ENCODE measurements at regions not wholly inside any gene's neighbourhood (a gene's known extent, or its start where the extent isn't known, plus 50 kb on each side); places are given as distances from the start of the nearest gene placed in this dataset.
"Not testable (repeated sequence)": the region's sequence is repeated elsewhere in the genome, so short reads cannot be mapped to it uniquely, and the experiment has no call there.

DNA sequence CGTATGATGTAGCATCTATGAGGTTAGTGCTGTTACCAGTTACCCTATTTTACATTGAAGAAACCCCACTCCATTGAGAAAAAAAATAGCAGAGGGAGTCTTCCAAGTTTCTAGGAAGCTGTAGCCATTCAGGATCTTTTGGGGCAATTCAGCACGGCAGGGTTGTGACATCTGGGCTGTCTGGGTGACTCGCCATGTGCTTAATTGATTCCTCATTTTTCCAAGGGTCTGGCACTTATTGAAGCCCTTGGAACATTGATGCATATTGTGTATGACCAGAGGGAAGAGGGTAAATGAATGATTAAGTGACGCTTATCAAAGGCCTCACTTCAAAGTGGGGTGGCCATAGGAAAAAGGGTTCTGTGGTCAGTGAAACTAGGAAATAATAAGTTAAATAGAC lies 248.7 kb downstream of the ARHGAP12 start:
- no peak for DNase-seq

DNA sequence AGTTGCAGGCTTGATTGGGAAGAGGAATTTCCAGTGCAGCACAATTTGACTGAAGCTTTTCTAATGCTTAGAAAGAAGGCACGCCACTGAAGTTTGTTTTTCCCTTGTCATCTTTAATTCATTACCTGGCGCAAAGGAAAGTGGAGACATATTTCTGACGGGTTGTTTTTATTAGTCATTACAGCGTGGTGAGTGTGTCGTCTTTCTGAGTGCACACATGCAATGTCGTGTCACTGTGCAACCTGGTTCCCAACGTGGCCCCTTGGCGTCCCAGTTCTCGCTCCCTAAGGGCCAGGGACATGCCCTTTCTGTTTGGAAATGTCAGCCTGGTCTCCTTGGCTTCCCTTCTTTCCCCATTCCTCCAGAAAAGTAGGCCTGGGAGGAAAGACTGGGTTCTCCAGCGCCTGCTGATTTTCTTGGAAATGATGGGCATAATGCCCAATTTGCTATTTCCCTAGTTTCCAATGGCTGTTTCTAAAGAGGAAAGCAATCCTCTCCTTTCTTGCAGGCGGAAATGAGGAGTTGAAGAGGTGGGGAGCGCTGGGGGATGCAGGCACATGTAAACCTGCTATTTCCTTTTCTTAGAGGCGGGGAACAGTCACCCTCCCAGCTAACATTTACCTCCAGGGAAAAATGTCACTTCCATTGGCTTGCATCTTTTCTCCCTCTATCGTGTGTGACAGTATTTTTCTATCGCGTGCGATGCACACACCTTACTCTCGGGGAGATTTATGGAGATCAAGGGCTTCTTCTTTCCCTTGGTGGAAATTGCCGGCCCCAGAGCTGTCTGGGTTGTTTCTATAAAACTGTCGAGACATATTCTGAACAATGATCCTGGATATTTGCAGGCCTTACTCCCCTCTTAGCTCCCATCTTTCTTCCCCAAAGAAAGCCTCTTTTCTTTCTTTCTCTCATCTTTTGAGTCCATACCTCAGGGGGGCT lies 249.8 kb downstream of the ARHGAP12 start:
- DNase-seq, result no peak

DNA sequence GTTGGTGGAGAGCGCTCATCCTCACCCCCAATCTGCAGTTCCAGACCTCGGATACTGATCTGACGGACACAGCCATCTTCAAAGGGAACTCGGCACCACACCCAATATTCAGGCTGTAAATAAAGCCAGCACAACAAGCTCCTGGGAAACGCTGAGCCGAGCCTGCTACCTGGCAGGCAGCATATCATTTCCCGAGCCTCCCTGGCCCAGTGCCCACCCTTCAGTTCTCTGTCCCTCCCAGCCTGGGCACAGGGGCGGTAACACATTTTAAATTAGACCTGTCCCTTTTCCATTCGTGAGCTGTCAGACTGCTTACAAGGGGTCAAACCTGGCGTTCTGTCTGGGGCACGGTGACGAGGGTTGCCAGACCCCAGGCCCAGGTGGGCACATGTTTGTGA lies 250.5 kb downstream of the ARHGAP12 start:
- DNase-seq, result no peak

DNA sequence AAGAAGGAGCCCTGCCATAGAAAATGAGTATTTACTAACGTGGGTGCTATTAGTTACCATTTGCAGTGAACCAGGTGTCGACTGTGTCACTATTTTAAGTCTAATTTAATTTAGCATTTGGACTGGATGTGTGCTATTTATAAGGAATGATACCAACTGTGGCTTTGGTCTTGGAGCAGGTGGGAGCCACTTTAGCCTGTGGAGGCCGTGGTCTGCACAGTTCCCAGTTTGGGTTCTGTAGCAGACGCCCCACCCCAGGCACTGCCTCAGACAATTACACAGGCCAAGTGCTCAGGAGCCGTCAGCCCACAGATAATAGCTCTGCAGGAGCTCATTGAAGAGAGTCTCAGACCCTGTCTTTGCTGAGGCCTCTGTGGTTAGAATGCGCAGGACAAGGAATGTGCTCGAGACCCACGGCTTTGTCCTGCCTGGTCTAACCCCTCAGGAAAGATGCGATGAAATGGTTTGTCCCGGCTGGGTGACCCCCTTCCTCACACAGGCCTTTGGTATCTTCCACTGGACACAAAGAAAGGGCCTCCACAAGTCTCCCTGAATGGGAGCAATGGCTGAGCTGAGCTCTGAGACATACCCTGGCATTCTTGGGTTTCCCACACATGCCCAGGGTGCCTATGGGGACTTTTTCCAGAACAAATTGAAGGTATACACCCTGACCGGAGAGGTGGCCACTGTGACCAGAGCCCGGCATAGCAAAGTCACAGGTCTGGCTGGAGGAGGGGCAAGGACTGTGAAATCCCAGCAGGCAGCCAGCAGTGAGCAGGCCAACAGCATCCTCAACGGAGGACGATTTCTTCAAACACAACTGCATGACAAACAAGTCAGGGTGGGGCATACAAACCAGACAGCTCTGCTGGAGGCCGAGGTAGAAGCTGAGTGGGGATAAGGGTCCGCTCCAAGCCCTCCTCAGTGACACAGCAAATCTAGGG lies 251.2 kb downstream of the ARHGAP12 start:
- DNase-seq, result no peak

DNA sequence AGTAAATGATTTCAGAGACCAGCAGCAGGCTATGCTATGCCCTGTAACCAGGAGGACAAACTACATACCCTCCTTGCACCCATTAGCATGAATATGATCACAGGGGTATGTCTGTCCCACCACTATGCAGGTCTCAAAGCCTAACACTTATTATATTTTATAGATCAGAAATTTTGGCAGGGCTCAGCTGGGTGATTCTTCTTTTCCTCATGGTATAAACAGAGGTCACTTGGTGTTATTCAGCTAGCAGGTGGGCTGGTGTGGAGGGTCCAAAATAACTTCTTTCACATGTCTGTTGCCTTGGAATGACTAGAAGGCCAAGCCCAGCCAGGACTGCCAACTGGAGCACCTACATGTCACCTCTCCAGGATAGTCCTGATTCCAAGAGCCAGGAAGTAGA lies 252.9 kb downstream of the ARHGAP12 start:
- no peak for DNase-seq

DNA sequence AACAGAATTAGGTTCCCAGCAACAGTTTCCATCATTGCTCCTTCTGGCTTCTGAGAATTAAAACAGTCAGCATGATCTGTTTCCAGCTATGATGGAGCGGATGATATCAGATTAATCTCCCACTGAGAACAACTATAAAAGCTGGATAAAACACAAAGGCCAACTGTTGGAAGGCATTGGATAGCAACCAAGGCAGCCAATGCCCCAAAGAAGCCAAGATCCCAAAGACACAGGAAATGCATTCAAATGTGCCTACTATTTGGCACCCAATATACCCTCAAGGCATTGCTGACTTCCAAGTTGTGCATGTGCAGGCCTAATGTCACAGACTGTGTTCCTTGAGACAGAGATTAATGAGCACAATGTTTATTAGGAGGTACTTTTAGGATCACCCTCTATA lies 259.3 kb downstream of the ARHGAP12 start:
- DNase-seq, result no peak

DNA sequence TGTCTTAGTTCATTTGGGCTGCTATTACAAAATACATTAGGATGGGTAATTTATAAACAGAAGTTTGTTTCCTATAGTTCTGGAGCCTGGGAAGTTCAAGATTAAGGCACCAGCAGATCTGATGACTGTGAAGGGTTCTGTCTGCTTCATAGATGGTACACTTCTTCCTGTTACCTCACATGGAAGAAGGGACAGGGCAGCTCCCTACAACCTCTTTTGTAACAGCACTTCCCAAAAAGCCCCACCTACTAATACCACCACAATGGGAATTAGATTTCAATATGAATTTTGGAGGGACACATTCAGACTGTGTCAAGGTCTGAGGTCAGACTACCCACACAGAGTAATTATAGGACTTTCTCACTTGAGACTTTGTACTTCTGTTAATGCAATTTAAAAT lies 260.3 kb downstream of the ARHGAP12 start:
- DNase-seq, result no peak

DNA sequence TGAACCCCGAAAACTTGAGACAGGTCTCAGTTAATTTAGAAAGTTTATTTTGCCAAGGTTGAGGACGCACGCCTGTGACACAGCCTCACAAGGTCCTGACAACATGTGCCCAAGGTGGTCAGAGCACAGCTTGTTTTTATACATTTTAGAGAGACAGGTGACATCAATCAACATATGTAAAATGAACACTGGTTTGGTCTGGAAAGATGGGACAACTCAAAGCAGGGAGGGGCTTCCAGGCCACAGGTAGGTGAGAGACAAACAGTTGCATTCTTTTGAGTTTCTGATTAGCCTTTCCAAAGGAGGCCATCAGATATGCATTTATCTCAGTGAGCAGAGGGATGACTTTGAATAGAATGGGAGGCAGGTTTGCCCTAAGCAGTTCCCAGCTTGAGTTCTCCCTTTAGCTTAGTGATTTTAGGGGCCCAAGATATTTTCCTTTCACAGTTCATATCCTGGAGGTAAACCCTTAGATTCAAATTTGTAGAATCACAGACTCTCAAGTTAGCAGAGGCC lies 262.8 kb downstream of the ARHGAP12 start:
- DNase-seq, result not testable (repeated sequence)

DNA sequence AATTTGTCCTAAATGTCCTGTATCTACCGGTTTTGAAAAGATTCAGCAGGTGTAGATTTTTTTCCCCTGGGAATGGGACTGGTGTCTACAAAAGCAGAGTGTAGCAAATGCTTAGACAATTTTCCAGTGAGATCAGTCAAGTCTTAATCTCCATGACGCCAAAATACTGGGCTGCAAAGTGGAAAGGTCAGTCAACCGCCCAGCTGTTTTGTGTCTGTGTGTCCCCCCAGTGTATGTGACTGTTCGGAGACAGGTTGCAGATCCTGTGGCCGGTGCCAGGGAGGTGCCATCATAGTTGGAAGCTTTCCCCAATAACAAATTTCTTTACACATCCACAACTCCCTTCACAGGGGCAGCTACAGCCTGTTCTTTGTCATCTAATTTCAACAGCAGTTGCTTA lies 263.8 kb downstream of the ARHGAP12 start:
- DNase-seq, result peak; percentile 64

DNA sequence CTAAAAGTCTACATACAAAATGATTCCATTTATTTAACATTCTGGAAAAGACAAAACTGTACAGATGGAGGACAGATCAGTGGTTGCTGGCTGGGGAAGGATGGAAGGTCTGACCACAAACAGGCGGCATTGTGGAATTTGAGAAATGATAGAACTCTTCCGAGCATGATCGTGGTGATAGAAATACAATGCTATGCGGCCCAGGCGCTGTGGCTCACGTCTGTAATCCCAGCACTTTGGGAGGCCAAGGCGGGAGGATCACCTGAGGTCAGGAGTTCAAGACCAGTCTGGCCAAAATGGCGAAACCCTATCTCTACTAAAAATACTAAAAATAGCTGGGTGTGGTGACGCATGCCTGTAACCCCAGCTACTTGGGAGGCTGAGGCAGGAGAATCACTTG lies 264.6 kb downstream of the ARHGAP12 start:
- not testable (repeated sequence) for DNase-seq

DNA sequence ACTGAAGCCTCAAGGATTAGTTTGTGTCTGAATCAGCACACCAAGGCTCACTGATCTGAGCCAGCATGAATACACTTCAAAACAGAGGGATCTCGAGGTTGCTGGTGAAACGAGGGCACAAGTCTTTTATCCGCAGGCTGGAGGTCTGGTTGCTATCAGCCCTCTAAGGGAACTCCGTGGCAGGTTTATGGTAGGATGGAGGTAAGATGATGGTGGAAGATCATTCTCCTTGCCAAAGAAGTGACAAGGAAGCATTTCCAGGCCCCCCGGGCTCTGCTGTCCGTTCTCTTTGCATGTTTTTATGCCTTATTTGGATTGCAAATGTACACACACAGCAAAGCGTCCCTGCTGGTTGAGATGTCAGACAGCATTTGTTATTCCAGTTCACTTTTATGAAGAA lies 268.3 kb downstream of the ARHGAP12 start:
- no peak for DNase-seq

DNA sequence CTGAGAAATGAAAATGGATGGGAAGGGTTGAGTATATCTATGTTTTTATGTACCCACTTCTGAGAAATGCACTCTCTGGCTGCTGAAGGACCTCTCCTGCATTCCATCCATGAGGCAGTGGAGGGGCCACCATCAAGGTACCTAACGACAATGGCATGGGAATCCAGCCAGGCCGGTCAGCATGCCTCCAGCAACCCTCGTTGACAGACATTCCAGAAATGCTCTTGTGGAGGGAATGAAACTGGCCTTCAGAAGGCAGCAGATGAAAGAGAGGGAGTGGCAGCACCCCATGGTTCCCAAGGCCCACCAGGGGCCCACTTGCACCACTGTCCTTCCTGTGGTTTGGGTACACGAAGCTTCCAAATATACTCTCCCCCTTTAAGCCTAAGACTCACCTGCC lies 269.0 kb downstream of the ARHGAP12 start:
- DNase-seq, result no peak

DNA sequence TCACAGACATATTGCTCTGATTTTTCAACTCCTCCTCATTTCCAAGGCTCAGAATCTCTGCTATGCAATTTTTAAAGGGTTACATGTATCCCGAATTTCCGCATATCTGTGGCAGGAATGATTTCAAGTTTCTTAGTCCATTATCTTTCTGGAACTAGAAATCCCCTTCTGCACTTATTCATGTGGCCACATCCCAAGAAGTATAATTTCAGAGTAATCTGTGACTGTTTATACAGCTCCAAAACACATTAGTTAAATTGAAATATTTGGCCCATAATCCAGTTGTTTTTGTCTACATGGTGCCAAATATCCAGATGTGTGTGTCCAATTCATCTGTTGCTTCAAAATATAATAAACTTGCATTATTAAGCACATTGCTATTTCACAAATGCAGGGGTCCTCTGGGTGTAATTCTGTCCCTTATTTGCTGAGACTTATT lies 271.2 kb downstream of the ARHGAP12 start:
- DNase-seq, result no peak

DNA sequence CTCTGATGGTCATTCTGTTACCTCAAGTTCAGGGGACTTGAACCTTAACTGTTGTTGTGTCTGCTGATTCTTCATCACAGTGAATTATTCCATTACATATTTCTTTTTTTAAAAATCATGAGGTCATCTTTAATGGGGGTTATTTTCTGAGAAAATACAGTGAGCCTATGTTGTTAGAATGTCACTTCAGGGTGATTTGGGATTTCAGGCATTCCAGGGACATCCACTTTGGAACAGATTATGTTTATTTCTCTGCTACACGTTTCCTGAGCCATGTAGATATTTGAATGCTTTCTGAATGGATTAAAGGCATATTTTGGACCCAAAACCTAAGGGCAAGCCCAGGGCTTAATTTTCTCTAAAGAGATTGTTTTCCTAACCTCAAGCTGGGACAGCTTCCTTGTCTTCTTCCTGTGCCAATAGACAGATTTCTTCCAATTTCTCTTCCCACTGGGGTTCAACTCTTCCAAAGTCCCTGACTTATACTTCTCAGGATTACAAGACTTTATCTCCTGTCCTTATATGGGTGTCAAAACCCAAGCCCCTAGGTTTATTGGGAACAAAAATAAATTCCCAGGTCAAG lies 271.7 kb downstream of the ARHGAP12 start:
- DNase-seq, result no peak

DNA sequence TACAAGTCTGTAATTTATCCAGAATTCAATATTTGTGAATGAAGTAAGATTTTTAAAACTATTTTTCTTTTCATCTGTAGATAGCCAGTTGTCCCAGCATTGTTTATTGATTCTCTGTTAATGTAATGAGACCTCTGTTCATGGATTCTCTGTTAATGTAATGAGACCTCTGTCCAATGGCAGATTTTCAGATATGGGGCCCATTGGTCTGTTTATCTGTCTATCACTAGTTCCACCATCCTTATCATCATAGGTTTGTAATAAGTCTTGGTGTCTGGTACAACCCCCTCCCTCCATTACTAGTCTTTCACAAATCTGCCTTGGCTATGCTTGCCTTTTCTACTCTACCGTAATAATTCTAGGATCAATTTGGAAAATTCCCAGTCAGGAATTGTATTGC lies 276.6 kb downstream of the ARHGAP12 start:
- DNase-seq, result no peak

DNA sequence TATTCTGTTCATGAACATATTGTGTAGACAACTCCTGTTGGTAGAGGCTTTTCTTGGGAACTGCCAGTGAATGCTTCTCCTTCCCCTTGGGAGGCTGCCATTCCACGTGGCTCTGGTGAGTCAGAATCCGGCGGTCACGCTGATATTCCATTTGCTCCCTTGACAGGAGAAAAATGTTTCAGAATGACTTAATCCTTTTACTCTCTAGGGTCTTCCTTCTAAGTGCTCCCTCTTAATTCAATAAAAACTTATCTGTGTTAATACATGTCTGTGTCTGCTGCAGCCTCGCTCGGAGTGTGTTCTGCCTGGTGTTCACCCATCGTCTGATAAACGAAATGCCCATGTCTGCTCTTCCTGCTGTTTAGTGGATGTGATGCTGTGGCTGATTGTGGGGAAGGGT lies 278.6 kb downstream of the ARHGAP12 start:
- peak; percentile 62 for DNase-seq

DNA sequence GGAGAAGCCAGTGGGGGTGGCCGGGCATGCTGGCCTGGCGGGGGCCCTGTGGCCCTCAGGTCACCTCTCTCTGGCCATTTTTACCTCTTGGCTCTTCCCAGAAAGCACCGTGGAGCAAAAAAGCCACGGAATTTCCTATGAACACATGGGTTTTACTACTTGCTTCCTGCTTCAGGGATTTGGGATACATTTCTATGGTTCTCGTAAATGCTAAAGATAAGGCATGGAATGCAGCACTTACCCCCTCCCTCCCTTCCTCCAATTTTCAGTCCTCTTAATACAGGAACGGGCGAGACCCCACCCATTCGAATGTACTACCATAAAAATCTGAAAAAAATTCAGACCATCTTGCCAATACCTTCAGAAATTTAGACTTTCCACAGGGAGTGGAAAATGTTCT lies 279.7 kb downstream of the ARHGAP12 start:
- no peak for DNase-seq

DNA sequence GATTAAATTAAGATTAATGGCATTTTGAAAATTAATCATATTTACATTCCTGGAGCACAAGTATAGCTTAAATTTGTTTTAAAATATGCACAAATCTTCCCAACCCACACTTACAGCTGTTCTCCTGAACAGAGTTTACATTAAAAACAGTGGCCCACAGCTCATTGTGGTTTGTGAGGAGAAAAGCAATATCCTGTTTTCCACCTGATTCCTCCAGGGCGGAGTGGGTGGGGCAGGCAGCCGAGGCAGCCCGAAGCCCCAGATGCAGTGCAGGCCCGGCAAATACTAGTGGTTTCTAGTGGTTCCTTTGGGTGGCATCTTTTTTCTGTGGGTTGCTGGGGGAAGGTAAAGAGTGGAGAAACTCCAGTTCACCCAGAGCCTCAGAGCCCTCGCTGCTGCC lies 280.8 kb downstream of the ARHGAP12 start:
- DNase-seq, result no peak

DNA sequence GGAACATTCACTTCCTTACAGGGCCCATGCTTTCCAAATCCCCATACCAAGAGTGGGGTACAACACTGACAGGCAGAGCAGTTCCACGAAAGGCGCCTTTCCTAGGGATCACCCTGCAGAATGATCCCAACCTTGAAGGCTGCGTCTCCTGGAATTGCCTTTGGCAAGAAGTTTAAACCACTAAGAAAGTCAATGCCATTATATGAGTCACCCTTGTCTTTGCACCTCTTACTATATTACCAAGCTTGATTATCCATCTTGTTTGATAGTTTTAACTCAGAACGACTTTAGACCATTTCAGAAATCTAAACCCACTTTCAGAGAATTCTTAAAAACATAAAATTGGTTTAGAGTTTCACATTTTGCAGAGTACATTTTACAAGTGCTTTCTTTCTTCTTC lies 282.1 kb downstream of the ARHGAP12 start:
- no peak for DNase-seq

DNA sequence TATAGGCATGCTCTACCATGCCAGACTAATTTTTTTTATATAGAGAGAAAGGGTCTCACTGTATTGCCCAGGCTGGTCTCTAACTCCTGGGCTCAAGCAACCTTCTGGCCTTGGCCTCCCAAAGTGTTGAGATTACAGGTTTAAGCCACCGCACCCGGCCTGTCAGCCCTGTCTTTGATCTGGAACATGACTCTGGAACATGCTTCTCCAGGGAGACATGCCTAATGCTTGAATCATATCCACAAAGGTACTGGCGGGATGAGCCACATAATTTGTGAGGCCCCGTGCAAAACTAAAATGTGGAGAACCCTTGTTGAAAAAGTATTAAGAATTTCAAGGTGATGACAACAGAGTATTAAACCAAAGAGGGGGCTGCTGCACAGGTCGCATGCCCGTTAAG lies 282.8 kb downstream of the ARHGAP12 start:
- no peak for DNase-seq

DNA sequence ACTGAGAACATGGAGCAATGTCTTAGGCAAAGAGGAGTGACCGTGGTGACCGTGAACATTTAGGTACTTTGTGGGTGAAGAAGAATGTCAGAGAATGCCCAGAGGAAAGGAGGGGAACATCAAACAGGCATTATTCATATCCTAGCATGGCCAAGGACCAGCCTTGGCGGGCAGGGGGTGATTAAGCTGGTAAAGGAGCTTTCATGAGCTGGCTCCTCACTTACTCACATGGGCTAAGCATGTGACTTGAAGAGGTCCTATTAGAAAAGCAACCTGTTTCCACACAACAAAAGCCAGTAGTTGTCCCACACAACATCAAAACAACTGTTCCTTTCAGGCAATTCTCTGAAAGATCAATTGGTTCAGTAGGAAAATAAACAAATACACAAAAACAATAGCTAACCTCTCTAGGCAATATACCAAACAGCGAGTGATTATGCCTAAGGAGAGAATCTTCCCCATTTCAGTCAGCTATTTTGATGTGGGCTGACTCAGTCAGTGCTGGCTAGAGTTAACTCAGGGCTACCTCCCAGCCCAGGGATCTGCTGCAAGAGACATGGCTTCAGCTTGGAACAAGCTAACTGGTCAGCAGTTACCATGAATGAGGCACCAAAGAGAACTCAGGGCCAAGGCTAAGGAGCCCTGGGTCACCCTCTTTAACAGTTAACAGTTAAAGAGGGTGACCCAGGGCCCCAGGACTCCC lies 283.5 kb downstream of the ARHGAP12 start:
- no peak for DNase-seq

DNA sequence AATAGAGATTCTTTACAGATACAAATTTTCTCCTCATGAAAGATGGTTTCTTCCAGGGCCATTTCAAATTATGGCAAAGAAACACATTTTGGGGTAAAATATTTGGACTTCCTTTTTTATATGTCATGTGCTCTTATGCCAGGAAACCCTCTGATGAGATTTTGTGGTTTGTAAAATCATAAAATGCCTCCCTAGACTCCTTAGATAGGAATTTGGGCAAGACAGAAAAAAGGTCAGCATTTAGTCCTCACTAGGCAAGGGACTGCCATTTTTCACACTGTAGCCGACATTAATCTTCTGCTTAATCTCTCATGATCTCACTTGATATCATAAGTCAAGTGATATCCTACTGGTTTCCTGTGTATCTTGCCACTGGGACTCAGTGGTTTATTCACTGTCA lies 286.4 kb downstream of the ARHGAP12 start:
- DNase-seq, result no peak

Measured in right forelimb (tissue), 1 donor.